Endothelial cell of umbilical vein (primary cell): ENCODE measurements at regions not wholly inside any gene's neighbourhood (a gene's known extent, or its start where the extent isn't known, plus 50 kb on each side); places are given as distances from the start of the nearest gene placed in this dataset.

Source experiments
- BruUV-seq: library from RNA; stranded (reverse); fragments of 400-500 nt; replicated peaks from 2 replicates; lab custom pipeline; 2021; lab: Mats Ljungman, UMichigan
- CTCF ChIA-PET: fragments of 300-600, 350-600 bp; sonication (Branson Sonifier 250); formaldehyde crosslinking; loops from one replicate; lab custom pipeline; 2021; ENCODE audit warnings: antibody characterized with exemption, inconsistent platforms; lab: Charles Lee
- POLR2A ChIA-PET: fragments of 300-600, 350-600 bp; sonication (Branson Sonifier 250); formaldehyde crosslinking; loops from one replicate; lab custom pipeline; 2021; ENCODE audit warnings: antibody characterized with exemption, inconsistent platforms; lab: Charles Lee
- DNase-seq: peaks from one replicate; pipeline ENCODE4 v3.0.0-alpha.2; 2011; ENCODE audit warnings: low read depth, low spot score
- FAIRE-seq: peaks from 2 replicates; lab custom pipeline; 2011; peaks lifted over from hg19 to GRCh38; lab: Jason Lieb, UNC
- H2AFZ ChIP-seq: 2 replicates; pipeline ENCODE4 v1.6.0; 2012; ENCODE audit warnings: low read depth, low read length, control low read depth, inconsistent platforms
- H3K27ac ChIP-seq: 2 replicates; pipeline ENCODE4 v1.5.1; 2011; ENCODE audit warnings: low read depth, mild to moderate bottlenecking, control low read depth, low read length, moderate library complexity; ENCODE audit not compliant: insufficient read depth
- H3K27me3 ChIP-seq, 2 experiments: 2 replicates each; pipeline versions ENCODE4 v1.6.0 to v1.6.1; 2011; ENCODE audit warnings: low read length in 2 of 2, mixed read lengths in 1 of 2; ENCODE audit not compliant: control insufficient read depth in 2 of 2, insufficient read depth in 2 of 2
- H3K36me3 ChIP-seq, 2 experiments: 2 replicates in 1 of 2; 3 replicates in 1 of 2; pipeline ENCODE4 v1.5.1; 2011; ENCODE audit warnings: low read length in 2 of 2, mild to moderate bottlenecking in 1 of 2, moderate library complexity in 1 of 2; ENCODE audit not compliant: control insufficient read depth in 2 of 2, insufficient read depth in 2 of 2; ENCODE audit errors: extremely low read depth in 1 of 2
- H3K4me1 ChIP-seq: 3 replicates; pipeline ENCODE4 v1.5.1; 2011; ENCODE audit warnings: mild to moderate bottlenecking, low read length; ENCODE audit not compliant: control insufficient read depth, insufficient read depth; ENCODE audit errors: extremely low read depth
- H3K4me2 ChIP-seq: 2 replicates; pipeline ENCODE4 v1.6.1; 2011; ENCODE audit warnings: low read length, control low read depth, mixed read lengths; ENCODE audit not compliant: insufficient read depth
- H3K4me3 ChIP-seq, 3 experiments: fragments of 200-600 bp in 1 of 3; sonication (generic), shearing (Covaris generic) in 1 of 3; replicated peaks in 1 of 3; 2 replicates each; pipeline ENCODE4 v1.5.1; 2011 to 2016; ENCODE audit warnings: control low read depth in 3 of 3, low read length in 3 of 3, mild to moderate bottlenecking in 2 of 3, inconsistent platforms in 1 of 3, low read depth in 1 of 3, moderate library complexity in 1 of 3; ENCODE audit not compliant: insufficient read depth in 1 of 3
- H3K79me2 ChIP-seq: 2 replicates; pipeline ENCODE4 v1.6.0; 2012; ENCODE audit warnings: low read length, inconsistent platforms; ENCODE audit not compliant: control insufficient read depth, insufficient read depth
- H3K9ac ChIP-seq: replicated peaks from 2 replicates; pipeline ENCODE3; 2011; ENCODE audit warnings: low read length, control low read depth; ENCODE audit not compliant: insufficient read depth; ENCODE audit errors: extremely low read depth
- H3K9me1 ChIP-seq: replicated peaks from 3 replicates; pipeline ENCODE4 v1.6.0; 2011; ENCODE audit warnings: mild to moderate bottlenecking, low read length; ENCODE audit not compliant: control insufficient read depth, insufficient read depth; ENCODE audit errors: extremely low read depth
- H3K9me3 ChIP-seq: replicated peaks from 2 replicates; pipeline ENCODE4 v1.5.1; 2012; ENCODE audit warnings: low read length, inconsistent platforms; ENCODE audit not compliant: control insufficient read depth, insufficient read depth
- H4K20me1 ChIP-seq: replicated peaks from 2 replicates; pipeline ENCODE3; 2011; ENCODE audit warnings: mild to moderate bottlenecking, low read length; ENCODE audit not compliant: control insufficient read depth, insufficient read depth; ENCODE audit errors: extremely low read depth
- EZH2 ChIP-seq: IDR thresholded peaks from 2 replicates; pipeline ENCODE4 v1.6.1; 2012; ENCODE audit warnings: borderline replicate concordance, low read depth, mild to moderate bottlenecking, moderate library complexity, low read length, inconsistent platforms; ENCODE audit not compliant: severe bottlenecking
- FOS ChIP-seq: IDR thresholded peaks from 2 replicates; pipeline ENCODE4 v1.6.1; 2011; ENCODE audit warnings: mild to moderate bottlenecking, low read length, moderate library complexity, borderline replicate concordance; ENCODE audit not compliant: insufficient read depth
- GATA2 ChIP-seq: IDR thresholded peaks from 2 replicates; pipeline ENCODE4 v1.7.0; 2011; ENCODE audit warnings: low read depth, mild to moderate bottlenecking, moderate library complexity, mixed read lengths, low read length; ENCODE audit not compliant: insufficient read length, insufficient read depth
- JUN ChIP-seq: IDR thresholded peaks from 2 replicates; pipeline ENCODE4 v1.6.1; 2011; ENCODE audit warnings: borderline replicate concordance, low read depth; ENCODE audit not compliant: insufficient read length, insufficient read depth
- MYC ChIP-seq: IDR thresholded peaks from one replicate; pipeline ENCODE4 v1.6.1; 2011; ENCODE audit warnings: mild to moderate bottlenecking, low read depth, low read length
- POLR2A ChIP-seq: IDR thresholded peaks from 2 replicates; pipeline ENCODE4 v1.6.1; 2012; ENCODE audit warnings: low read depth, mild to moderate bottlenecking, control low read depth, low read length
- POLR2AphosphoS5 ChIP-seq: IDR thresholded peaks from 2 replicates; pipeline ENCODE4 v1.6.1; 2012; ENCODE audit warnings: low read depth, mild to moderate bottlenecking, control low read depth, low read length, moderate library complexity; ENCODE audit not compliant: insufficient read depth
- dilution Hi-C: fragments of 300-500 bp; cut with MboI; formaldehyde crosslinking; loops from one replicate; pipeline ENCODE4 v1.15.0; 2019; ENCODE audit warnings: low sequenced_read_pairs; ENCODE audit not compliant: extremely low pct_ligation_motif_present
- intact Hi-C: fragments of 100-400 bp; cut with micrococcal nuclease; formaldehyde crosslinking; loops from one replicate; pipeline ENCODE4 v1.10.0; 2022
- TF ChIP-seq, protein P1 (sequence below): IDR thresholded peaks from 2 replicates; pipeline ENCODE4 v1.6.1; 2011; ENCODE audit not compliant: insufficient read depth, insufficient read length
- TF ChIP-seq, protein P2 (sequence below), 2 donors: IDR thresholded peaks; 1 replicate in 1 of 2; 2 replicates in 1 of 2; pipeline ENCODE4 v1.5.1; 2011; ENCODE audit warnings: low read length in 2 of 2, mild to moderate bottlenecking in 2 of 2, moderate library complexity in 2 of 2, control low read depth in 1 of 2, inconsistent platforms in 1 of 2, low read depth in 1 of 2; ENCODE audit not compliant: insufficient read depth in 1 of 2; ENCODE audit errors: extremely low read depth in 1 of 2

DNA sequence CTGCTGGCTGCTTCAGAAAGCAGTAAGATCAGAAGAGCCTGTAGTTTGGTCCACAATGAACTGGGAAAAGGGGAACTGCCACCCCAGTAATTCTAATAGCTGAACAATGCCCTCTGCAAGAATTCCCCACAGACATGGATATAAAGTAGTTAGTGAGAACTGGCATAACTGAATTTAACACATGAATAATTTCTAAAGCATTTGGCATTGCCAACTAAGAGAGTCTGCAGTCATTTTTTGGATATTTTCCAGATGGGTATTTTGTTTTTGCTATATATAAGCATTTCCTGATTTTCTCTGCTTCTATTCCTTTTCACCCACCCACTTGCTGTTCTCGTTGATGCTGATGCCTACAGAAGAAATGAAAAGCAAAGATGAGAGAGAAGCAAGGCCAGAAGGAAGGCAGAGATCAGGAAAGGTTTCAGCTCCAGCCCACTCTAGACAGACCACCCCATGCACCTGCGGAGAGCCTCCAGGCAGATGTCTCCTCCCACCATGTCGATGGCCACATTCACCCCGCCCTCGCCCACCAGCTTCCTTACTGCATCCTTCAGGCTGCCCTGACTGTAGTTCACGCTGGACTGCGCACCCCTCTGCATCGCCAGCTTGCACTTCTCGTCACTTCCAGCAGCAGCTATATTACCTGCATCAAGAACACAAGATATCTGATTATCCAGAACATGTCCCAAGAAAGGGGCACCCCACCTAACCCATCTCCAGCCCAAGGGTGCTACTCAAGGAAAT, 55.9 kb upstream of the SEC16B start:
- H4K20me1 ChIP-seq: no peaks in the 10 kb centered on the region
- BruUV-seq: no TSS peak
- no peaks in the 10 kb centered on the region for H3K27me3 ChIP-seq
- no peak overlapping the region for H3K9ac ChIP-seq
- intact Hi-C loops: no loop called here
- CTCF ChIA-PET: no interaction called here
- DNase-seq (no peak), FAIRE-seq (no peak)
- no peak overlapping the region for H3K4me3 ChIP-seq
- H3K4me2 ChIP-seq: no peak overlapping the region
- no peaks in the 10 kb centered on the region for H3K9me3 ChIP-seq
- dilution Hi-C loops: no loop called here
- H3K36me3 ChIP-seq: no peaks in the 10 kb centered on the region
- no peaks in the 10 kb centered on the region for H3K4me1 ChIP-seq
- no peak overlapping the region for H3K27ac ChIP-seq
- POLR2A ChIA-PET: no interaction called here
- H3K9me1 ChIP-seq: no peaks in the 10 kb centered on the region
- TF ChIP-seq POLR2AphosphoS5: no peak
- TF ChIP-seq, protein P1, sequence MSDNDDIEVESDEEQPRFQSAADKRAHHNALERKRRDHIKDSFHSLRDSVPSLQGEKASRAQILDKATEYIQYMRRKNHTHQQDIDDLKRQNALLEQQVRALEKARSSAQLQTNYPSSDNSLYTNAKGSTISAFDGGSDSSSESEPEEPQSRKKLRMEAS: no peak
- no peak for TF ChIP-seq JUN
- TF ChIP-seq POLR2A: no peak
- no peak for TF ChIP-seq EZH2
- no peak for TF ChIP-seq MYC
- no peak for TF ChIP-seq GATA2
- no peak for TF ChIP-seq FOS
- TF ChIP-seq, protein P2, sequence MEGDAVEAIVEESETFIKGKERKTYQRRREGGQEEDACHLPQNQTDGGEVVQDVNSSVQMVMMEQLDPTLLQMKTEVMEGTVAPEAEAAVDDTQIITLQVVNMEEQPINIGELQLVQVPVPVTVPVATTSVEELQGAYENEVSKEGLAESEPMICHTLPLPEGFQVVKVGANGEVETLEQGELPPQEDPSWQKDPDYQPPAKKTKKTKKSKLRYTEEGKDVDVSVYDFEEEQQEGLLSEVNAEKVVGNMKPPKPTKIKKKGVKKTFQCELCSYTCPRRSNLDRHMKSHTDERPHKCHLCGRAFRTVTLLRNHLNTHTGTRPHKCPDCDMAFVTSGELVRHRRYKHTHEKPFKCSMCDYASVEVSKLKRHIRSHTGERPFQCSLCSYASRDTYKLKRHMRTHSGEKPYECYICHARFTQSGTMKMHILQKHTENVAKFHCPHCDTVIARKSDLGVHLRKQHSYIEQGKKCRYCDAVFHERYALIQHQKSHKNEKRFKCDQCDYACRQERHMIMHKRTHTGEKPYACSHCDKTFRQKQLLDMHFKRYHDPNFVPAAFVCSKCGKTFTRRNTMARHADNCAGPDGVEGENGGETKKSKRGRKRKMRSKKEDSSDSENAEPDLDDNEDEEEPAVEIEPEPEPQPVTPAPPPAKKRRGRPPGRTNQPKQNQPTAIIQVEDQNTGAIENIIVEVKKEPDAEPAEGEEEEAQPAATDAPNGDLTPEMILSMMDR (IDR thresholded peaks at IDR 0.05; ENCODE audit: extremely low read depth in 1 of 2, insufficient read depth in 1 of 2, low read depth in 1 of 2, low read length in 2 of 2): no peak
- no peaks in the 10 kb centered on the region for H3K79me2 ChIP-seq
- H2AFZ ChIP-seq: no peak overlapping the region
